PC-3 (cell line): ENCODE measurements at regions not wholly inside any gene's neighbourhood (a gene's known extent, or its start where the extent isn't known, plus 50 kb on each side); places are given as distances from the start of the nearest gene placed in this dataset.

Experiments used
- EZH2 ChIP-seq: fragments of 300-600 bp; sonication (generic); IDR thresholded peaks from one replicate; pipeline ENCODE4 v1.6.1; 2017; ENCODE audit warnings: antibody characterized with exemption, mild to moderate bottlenecking, low read length; ENCODE audit not compliant: unreplicated experiment
- TF ChIP-seq, protein P1 (sequence below): fragments of 300-600 bp; sonication (generic); conservative IDR thresholded peaks from 2 replicates; pipeline ENCODE4 v1.5.1; 2017; ENCODE audit warnings: antibody characterized with exemption, low read depth, mild to moderate bottlenecking, low read length

DNA sequence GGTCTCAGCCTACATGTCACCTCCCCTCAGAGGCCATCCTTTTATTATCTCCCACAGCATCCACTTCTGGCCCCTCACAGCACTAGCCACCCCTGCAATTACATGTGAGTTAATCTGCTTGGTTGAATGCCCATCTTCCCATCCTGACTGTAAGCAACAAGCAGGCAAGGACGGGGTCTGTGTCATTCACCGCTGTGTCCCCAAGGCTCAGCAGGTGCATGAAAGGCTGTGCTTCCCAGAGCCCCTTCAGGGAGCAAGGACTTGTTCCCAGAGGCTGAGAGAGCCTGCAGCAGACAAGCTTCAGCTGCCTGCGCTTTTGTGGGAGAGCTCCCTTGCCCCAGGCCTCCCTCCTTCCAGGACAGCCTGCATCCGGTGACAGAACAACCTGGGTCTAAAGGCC, 172.7 kb upstream of the GSC start:
- TF ChIP-seq, protein P1, sequence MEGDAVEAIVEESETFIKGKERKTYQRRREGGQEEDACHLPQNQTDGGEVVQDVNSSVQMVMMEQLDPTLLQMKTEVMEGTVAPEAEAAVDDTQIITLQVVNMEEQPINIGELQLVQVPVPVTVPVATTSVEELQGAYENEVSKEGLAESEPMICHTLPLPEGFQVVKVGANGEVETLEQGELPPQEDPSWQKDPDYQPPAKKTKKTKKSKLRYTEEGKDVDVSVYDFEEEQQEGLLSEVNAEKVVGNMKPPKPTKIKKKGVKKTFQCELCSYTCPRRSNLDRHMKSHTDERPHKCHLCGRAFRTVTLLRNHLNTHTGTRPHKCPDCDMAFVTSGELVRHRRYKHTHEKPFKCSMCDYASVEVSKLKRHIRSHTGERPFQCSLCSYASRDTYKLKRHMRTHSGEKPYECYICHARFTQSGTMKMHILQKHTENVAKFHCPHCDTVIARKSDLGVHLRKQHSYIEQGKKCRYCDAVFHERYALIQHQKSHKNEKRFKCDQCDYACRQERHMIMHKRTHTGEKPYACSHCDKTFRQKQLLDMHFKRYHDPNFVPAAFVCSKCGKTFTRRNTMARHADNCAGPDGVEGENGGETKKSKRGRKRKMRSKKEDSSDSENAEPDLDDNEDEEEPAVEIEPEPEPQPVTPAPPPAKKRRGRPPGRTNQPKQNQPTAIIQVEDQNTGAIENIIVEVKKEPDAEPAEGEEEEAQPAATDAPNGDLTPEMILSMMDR: no peak
- TF ChIP-seq EZH2: no peak
